OCI-LY3 (cell line): ENCODE measurements at regions not wholly inside any gene's neighbourhood (a gene's known extent, or its start where the extent isn't known, plus 50 kb on each side); places are given as distances from the start of the nearest gene placed in this dataset.

ENCODE experiments used
- H2AFZ ChIP-seq: fragments of 200-600, 300-600 bp; shearing (Covaris generic); 2 replicates; pipeline ENCODE4 v1.6.0; 2014; ENCODE audit warnings: antibody characterized with exemption, low read depth, low read length
- H3K27ac ChIP-seq: fragments of 200-600, 300-600 bp; sonication (generic); 2 replicates; pipeline ENCODE4 v1.5.1; 2014; ENCODE audit warnings: mild to moderate bottlenecking, low read length, moderate library complexity, mixed read lengths
- H3K27me3 ChIP-seq: fragments of 200-600, 300-600 bp; sonication (generic); 2 replicates; pipeline ENCODE4 v1.6.1; 2014; ENCODE audit warnings: low read depth, low read length, mixed read lengths
- H3K36me3 ChIP-seq: fragments of 200-600, 300-600 bp; sonication (generic); replicated peaks from 2 replicates; pipeline ENCODE3; 2014; ENCODE audit warnings: low read depth, low read length, mixed read lengths
- H3K4me1 ChIP-seq: fragments of 300-600, 200-600 bp; sonication (generic); 2 replicates; pipeline ENCODE4 v1.6.1; 2014; ENCODE audit warnings: low read length, mixed read lengths
- H3K4me2 ChIP-seq: fragments of 200-600, 300-600 bp; sonication (generic); 2 replicates; pipeline ENCODE4 v1.6.1; 2014; ENCODE audit warnings: low read length, mixed read lengths
- H3K4me3 ChIP-seq: fragments of 300-600, 200-600 bp; sonication (generic); 2 replicates; pipeline ENCODE4 v1.5.1; 2014; ENCODE audit warnings: antibody characterized with exemption, mild to moderate bottlenecking, low read length, moderate library complexity
- H3K79me2 ChIP-seq: fragments of 300-600, 200-600 bp; shearing (Covaris generic); 2 replicates; pipeline ENCODE4 v1.6.1; 2014; ENCODE audit warnings: mild to moderate bottlenecking, low read length, mixed read lengths
- H3K9ac ChIP-seq: fragments of 300-600, 200-600 bp; shearing (Covaris generic); 2 replicates; pipeline ENCODE4 v1.6.0; 2014; ENCODE audit warnings: mild to moderate bottlenecking, low read length, moderate library complexity
- H3K9me3 ChIP-seq: fragments of 200-600, 300-600 bp; shearing (Covaris generic); 2 replicates; pipeline ENCODE4 v1.6.1; 2014; ENCODE audit warnings: low read length, mixed read lengths; ENCODE audit not compliant: insufficient read depth
- H4K20me1 ChIP-seq: fragments of 200-600, 300-600 bp; sonication (generic); 2 replicates; pipeline ENCODE4 v1.6.1; 2016; ENCODE audit warnings: low read length, mixed read lengths; ENCODE audit not compliant: insufficient read depth
- EZH2phosphoT487 ChIP-seq: fragments of 200-600 bp; shearing (Covaris generic); IDR thresholded peaks from 2 replicates; pipeline ENCODE4 v1.6.1; 2018; ENCODE audit warnings: antibody characterized with exemption, mixed run types, low read depth
- TF ChIP-seq, protein P1 (sequence below): fragments of 200-600, 300-600 bp; sonication (generic); IDR thresholded peaks from 2 replicates; pipeline ENCODE4 v1.5.1; 2014; ENCODE audit warnings: antibody characterized with exemption, low read length, low read depth

DNA sequence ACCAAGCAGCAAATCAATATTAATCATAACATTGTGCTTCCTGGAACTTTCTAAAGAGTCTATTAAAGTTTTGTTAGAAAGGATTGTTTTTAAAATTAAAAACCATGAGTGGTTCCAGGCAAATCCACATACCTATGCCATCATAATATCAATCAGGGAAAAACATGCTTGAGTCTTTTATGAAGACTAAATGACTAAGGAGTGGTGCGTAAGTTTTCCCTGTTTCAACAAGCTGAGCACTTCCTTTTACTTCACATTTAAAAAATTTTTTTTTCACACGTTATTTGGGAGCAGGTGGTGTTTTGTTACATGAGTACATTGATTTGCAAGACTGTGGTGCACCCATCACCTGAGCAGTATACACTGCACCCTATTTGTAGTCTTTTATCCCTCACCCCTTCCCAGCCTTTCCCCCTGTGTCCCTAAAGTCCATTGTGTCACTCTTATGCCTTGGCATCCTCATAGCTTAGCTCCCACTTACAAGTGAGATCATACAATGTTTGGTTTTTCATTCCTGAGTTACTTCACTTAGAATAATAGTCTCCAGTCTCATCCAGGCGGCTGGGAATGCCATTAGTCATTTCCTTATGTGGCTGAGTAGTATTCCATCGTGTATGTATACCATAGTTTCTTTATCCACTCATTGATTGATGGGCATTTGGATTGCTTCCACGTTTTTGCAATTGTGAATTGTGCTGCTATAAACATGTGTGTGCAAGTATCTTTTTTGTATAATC is 1190.3 kb upstream of the RAG2 start:
- no peaks in the 10 kb centered on the region for H3K79me2 ChIP-seq
- 0 out of 2 replicates have a peak, but pooled peaks cover 3% of the 10 kb centered on the region for H3K9me3 ChIP-seq
- H3K27ac ChIP-seq, result no peak overlapping the region
- no peaks in the 10 kb centered on the region for H3K4me1 ChIP-seq
- H4K20me1 ChIP-seq, result no peaks in the 10 kb centered on the region
- H3K36me3 ChIP-seq, result no peaks in the 10 kb centered on the region
- no peaks in the 10 kb centered on the region for H3K27me3 ChIP-seq
- H3K4me2 ChIP-seq, result no peak overlapping the region
- no peak overlapping the region for H3K9ac ChIP-seq
- H3K4me3 ChIP-seq, result no peak overlapping the region
- TF ChIP-seq, protein P1, sequence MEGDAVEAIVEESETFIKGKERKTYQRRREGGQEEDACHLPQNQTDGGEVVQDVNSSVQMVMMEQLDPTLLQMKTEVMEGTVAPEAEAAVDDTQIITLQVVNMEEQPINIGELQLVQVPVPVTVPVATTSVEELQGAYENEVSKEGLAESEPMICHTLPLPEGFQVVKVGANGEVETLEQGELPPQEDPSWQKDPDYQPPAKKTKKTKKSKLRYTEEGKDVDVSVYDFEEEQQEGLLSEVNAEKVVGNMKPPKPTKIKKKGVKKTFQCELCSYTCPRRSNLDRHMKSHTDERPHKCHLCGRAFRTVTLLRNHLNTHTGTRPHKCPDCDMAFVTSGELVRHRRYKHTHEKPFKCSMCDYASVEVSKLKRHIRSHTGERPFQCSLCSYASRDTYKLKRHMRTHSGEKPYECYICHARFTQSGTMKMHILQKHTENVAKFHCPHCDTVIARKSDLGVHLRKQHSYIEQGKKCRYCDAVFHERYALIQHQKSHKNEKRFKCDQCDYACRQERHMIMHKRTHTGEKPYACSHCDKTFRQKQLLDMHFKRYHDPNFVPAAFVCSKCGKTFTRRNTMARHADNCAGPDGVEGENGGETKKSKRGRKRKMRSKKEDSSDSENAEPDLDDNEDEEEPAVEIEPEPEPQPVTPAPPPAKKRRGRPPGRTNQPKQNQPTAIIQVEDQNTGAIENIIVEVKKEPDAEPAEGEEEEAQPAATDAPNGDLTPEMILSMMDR, result no peak
- no peak for TF ChIP-seq EZH2phosphoT487
- no peak overlapping the region for H2AFZ ChIP-seq

DNA sequence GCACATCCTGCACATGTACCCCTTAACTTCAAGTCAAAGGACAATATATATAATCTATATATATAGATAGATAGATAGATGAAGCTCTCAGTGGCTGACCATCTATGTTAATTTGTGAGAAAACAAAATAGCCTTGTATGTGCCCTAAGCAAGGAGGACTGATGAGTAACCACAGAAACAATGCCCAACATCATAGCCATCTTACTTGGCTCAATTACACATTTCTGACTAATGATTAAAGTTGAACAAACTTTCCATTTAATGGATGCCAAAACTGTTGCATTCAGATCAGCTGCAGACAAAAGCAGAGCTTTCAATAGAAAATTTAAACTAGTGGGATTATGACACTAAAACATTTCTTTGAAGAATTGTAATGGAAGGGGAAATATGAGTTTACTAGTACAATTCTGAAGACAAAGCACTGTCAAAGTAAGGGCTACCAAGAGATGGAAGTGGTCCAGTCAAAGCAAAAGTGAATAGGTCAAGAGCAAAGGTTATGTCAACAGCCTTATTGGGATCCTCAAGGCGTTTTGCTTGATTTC is 1188.2 kb upstream of the RAG2 start:
- no peaks in the 10 kb centered on the region for H3K79me2 ChIP-seq
- no peak overlapping the region for H2AFZ ChIP-seq
- no peaks in the 10 kb centered on the region for H4K20me1 ChIP-seq
- no peaks in the 10 kb centered on the region for H3K36me3 ChIP-seq
- TF ChIP-seq, protein P1, result no peak
- no peak for TF ChIP-seq EZH2phosphoT487
- H3K4me1 ChIP-seq, result no peaks in the 10 kb centered on the region
- H3K4me2 ChIP-seq, result no peak overlapping the region
- H3K4me3 ChIP-seq, result no peak overlapping the region
- H3K9ac ChIP-seq, result no peak overlapping the region
- H3K27me3 ChIP-seq, result no peaks in the 10 kb centered on the region
- no peak overlapping the region for H3K27ac ChIP-seq
- H3K9me3 ChIP-seq, result 0 out of 2 replicates have a peak, but pooled peaks cover 5% of the 10 kb centered on the region

DNA sequence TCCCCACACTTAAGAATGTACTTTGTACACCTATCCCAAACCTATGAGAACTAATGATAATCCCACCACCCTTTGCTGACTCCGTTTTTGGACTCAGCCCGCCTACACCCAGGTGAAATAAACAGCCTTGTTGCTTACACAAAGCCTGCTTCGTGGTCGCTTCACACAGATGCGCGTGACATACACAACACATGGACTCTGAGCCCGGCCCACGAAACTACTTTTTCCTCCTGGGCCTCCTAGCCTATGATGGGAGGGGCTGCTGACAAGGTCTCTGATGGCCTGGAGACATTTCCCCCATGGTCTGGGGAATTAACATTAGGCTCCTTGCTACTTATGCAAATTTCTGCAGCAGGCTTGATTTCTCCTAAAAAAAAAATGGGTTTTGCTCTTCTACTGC is 1176.4 kb upstream of the RAG2 start:
- Histone ChIP-seq H4K20me1 (no peaks in the 10 kb centered on the region), H3K79me2 (no peaks in the 10 kb centered on the region), H3K4me3 (no peak overlapping the region), H3K4me2 (no peak overlapping the region), H2AFZ (no peak overlapping the region), H3K4me1 (peaks cover 31% of the 10 kb centered on the region), H3K27me3 (no peaks in the 10 kb centered on the region), H3K9me3 (no peaks in the 10 kb centered on the region), H3K27ac (no peak overlapping the region; the same call in 1 of the 2 replicates), H3K36me3 (peaks cover 14% of the 10 kb centered on the region), H3K9ac (no peak overlapping the region)
- TF ChIP-seq EZH2phosphoT487, result no peak
- TF ChIP-seq, protein P1, result no peak

DNA sequence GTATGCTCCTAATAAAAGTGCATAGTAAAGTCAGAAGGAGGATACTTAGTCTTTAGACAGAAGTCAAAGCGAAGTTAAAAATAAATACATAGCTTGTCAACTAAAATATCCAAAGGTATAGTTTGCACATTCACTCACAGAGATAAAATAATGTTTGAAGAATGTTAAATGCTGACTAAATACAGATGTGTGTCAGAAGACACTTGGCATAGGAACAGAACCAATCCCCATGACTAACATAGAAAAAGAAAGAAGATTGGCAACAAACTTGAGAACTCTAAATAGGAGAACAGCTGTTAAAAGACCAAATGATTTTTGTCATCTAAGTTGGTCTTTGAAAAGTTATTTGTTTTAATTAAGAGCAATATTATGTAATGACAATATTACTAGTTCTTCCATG is 1172.1 kb upstream of the RAG2 start:
- H3K9me3 ChIP-seq, result no peaks in the 10 kb centered on the region
- H3K4me1 ChIP-seq, result peaks cover 7% of the 10 kb centered on the region
- H3K36me3 ChIP-seq, result peaks cover 4% of the 10 kb centered on the region
- no peak overlapping the region for H3K27ac ChIP-seq
- H3K4me3 ChIP-seq, result no peak overlapping the region
- H3K79me2 ChIP-seq, result no peaks in the 10 kb centered on the region
- no peaks in the 10 kb centered on the region for H3K27me3 ChIP-seq
- TF ChIP-seq, protein P1, result no peak
- no peak for TF ChIP-seq EZH2phosphoT487
- H3K4me2 ChIP-seq, result no peak overlapping the region
- no peaks in the 10 kb centered on the region for H4K20me1 ChIP-seq
- no peak overlapping the region for H3K9ac ChIP-seq
- H2AFZ ChIP-seq, result no peak overlapping the region
